ENCODE measurements at regions not wholly inside any gene's neighbourhood (a gene's known extent, or its start where the extent isn't known, plus 50 kb on each side); places are given as distances from the start of the nearest gene placed in this dataset.

- DNase-seq (ENCODE audit: low spot score) = no peak
- Histone ChIP-seq H3K27ac (ENCODE audit: low read depth, low read length, poor library complexity, severe bottlenecking) (no peak overlapping the region), H3K9me3 (ENCODE audit: low read depth, low read length, poor library complexity, severe bottlenecking) (no peaks in the 10 kb centered on the region), H3K27me3 (replicated peaks; ENCODE audit: insufficient read depth, low read depth, low read length, poor library complexity) (peaks cover 21% of the 10 kb centered on the region), H3K4me1 (ENCODE audit: insufficient read depth, low read length, poor library complexity, severe bottlenecking) (no peaks in the 10 kb centered on the region), H3K4me3 (ENCODE audit: low read depth, low read length, poor library complexity, severe bottlenecking) (no peak overlapping the region), H3K36me3 (ENCODE audit: insufficient read depth, low read length, poor library complexity, severe bottlenecking) (no peaks in the 10 kb centered on the region)
- CTCF ChIA-PET = no interaction called here
- no TSS peak for BruUV-seq (replicated peaks)
- no peak for TF ChIP-seq CTCF (conservative IDR thresholded peaks at IDR 0.05; ENCODE audit: low read depth, low read length)
- no peak for TF ChIP-seq EZH2 (IDR thresholded peaks at IDR 0.05; ENCODE audit: borderline replicate concordance, low read depth, low read length, poor library complexity, severe bottlenecking)
- POLR2A ChIA-PET (ENCODE audit: low non-redundant PET) = no interaction called here
- intact Hi-C loops (cut with micrococcal nuclease; ENCODE audit: unreplicated experiment) = no loop called here
Measured at GRCh38 chr10:117673230-117674010, 130.9 kb downstream of the EMX2 start.

DNA sequence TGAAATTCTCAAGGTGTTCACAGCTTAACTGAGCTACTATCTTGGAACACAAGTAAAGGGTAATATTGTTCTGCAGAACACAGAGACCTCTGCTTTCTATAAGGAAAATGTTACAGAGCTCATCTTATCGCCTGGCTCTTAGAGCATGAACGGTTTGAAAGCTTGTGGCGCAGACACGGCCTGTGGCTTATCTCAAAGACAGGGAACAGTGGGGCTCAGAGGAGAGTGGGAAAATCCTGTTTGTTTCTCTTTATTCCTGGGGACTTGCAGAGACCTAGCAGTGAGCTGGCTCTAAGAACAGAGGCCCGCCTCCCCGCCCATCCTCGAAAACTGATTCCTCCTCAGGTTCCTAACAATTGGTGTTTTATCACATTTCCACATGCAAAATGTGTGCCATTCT, 131.7 kb downstream of the EMX2 start:
- Histone ChIP-seq H3K4me3 (ENCODE audit: low read depth, low read length, poor library complexity, severe bottlenecking) (no peak overlapping the region), H3K9me3 (ENCODE audit: low read depth, low read length, poor library complexity, severe bottlenecking) (no peaks in the 10 kb centered on the region), H3K27me3 (replicated peaks; ENCODE audit: insufficient read depth, low read depth, low read length, poor library complexity) (peaks cover 21% of the 10 kb centered on the region), H3K4me1 (ENCODE audit: insufficient read depth, low read length, poor library complexity, severe bottlenecking) (no peaks in the 10 kb centered on the region), H3K27ac (ENCODE audit: low read depth, low read length, poor library complexity, severe bottlenecking) (no peak overlapping the region), H3K36me3 (ENCODE audit: insufficient read depth, low read length, poor library complexity, severe bottlenecking) (no peaks in the 10 kb centered on the region)
- ChIA-PET POLR2A (ENCODE audit: low non-redundant PET) (no interaction called here), CTCF (no interaction called here)
- intact Hi-C loops (cut with micrococcal nuclease; ENCODE audit: unreplicated experiment) = no loop called here
- BruUV-seq (replicated peaks) = no TSS peak
- DNase-seq (ENCODE audit: low spot score) = no peak
- TF ChIP-seq CTCF (conservative IDR thresholded peaks at IDR 0.05; ENCODE audit: low read depth, low read length) (no peak), EZH2 (IDR thresholded peaks at IDR 0.05; ENCODE audit: borderline replicate concordance, low read depth, low read length, poor library complexity, severe bottlenecking) (no peak)

DNA sequence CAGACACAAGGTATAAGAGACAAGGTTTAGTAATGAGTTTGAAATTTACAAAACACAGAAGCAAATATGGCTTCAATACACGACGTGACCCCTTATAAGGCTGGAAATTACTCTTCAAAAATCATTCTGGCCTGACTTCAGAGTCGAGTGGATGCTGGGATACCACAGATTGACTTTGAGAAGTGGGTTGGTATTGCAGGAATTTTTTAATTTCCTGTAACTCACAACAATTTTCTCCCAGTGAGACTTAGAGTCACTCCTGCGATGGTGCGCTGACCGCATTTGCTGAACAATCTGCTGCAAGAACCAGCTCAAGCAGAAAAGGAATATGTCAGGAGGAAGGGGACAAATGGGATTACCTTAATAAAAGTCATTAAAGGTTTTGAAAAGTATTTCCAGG, 132.1 kb downstream of the EMX2 start:
- no peak overlapping the region for H3K27ac ChIP-seq (ENCODE audit: low read depth, low read length, poor library complexity, severe bottlenecking)
- ChIA-PET POLR2A (ENCODE audit: low non-redundant PET) (no interaction called here), CTCF (no interaction called here)
- peaks cover 21% of the 10 kb centered on the region for H3K27me3 ChIP-seq (replicated peaks; ENCODE audit: insufficient read depth, low read depth, low read length, poor library complexity)
- no peak overlapping the region for H3K4me3 ChIP-seq (ENCODE audit: low read depth, low read length, poor library complexity, severe bottlenecking)
- no TSS peak for BruUV-seq (replicated peaks)
- intact Hi-C loops (cut with micrococcal nuclease; ENCODE audit: unreplicated experiment) = no loop called here
- no peak for DNase-seq (ENCODE audit: low spot score)
- TF ChIP-seq CTCF (conservative IDR thresholded peaks at IDR 0.05; ENCODE audit: low read depth, low read length) (no peak), EZH2 (IDR thresholded peaks at IDR 0.05; ENCODE audit: borderline replicate concordance, low read depth, low read length, poor library complexity, severe bottlenecking) (no peak)
- no peaks in the 10 kb centered on the region for H3K4me1 ChIP-seq (ENCODE audit: insufficient read depth, low read length, poor library complexity, severe bottlenecking)
- no peaks in the 10 kb centered on the region for H3K36me3 ChIP-seq (ENCODE audit: insufficient read depth, low read length, poor library complexity, severe bottlenecking)
- no peaks in the 10 kb centered on the region for H3K9me3 ChIP-seq (ENCODE audit: low read depth, low read length, poor library complexity, severe bottlenecking)

Measured in A673 (cell line).